HG02870 (cell line): ENCODE measurements at regions not wholly inside any gene's neighbourhood (a gene's known extent, or its start where the extent isn't known, plus 50 kb on each side); places are given as distances from the start of the nearest gene placed in this dataset.

Experiments
- ATAC-seq: cut with Tn5 transposase; IDR thresholded peaks from one replicate; pipeline ENCODE4 v1.9.1; 2021; ENCODE audit warnings: mild to moderate bottlenecking, moderate library complexity; ENCODE audit not compliant: unreplicated experiment

- ATAC-seq: no peak
Observed at GRCh38 chr5:121175986-121176385, 675.7 kb upstream of the FTMT start.

- ATAC-seq: no peak
Observed at GRCh38 chr5:121182788-121183490, 668.7 kb upstream of the FTMT start.

GRCh38 chr5:121188849-121189248, 662.8 kb upstream of the FTMT start:
- no peak for ATAC-seq

- no peak for ATAC-seq
Observed at GRCh38 chr5:121189342-121190305, 662.1 kb upstream of the FTMT start.

- no peak for ATAC-seq
Observed at GRCh38 chr5:121199216-121199999, 652.3 kb upstream of the FTMT start.

DNA sequence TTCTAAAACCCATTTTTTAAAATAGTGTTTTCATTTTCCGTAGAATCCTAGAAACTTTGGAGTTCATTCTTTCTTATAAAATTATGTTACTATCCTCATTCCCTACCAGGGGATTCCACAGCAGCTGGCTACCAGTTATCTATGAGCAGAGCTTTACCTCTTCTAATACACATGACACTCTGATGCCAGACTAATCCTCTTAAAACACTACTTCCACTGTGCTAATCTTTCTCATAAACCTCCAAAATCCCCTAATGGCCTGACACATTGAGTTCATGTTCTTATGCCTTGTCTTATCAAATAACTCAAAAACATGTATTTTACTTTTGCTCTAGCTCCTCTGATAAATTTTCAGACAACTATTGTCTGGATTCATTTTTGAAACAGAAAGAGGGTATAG, 633.6 kb upstream of the FTMT start:
- ATAC-seq: no peak

DNA sequence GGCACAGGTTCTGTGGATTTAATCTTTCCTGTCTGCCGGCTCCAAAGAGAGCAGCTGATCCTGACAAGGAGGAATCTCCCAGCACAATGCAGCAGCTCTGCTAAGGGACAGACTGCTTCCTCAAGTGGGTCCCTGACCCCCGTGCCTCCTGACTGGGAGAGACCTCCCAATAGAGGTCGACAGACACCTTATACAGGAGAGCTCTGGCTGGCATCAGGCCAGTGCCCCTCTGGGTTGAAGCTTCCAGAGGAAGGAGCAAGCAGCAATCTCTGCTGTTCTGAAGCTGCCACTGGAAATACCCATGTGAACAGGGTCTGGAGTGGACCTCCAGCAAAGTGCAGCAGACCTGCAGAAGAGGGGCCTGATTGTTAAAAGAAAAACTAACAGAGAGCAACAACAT, 630.2 kb upstream of the FTMT start:
- ATAC-seq: no peak

- ATAC-seq: no peak
Observed at GRCh38 chr5:121226765-121227164, 624.9 kb upstream of the FTMT start.

DNA sequence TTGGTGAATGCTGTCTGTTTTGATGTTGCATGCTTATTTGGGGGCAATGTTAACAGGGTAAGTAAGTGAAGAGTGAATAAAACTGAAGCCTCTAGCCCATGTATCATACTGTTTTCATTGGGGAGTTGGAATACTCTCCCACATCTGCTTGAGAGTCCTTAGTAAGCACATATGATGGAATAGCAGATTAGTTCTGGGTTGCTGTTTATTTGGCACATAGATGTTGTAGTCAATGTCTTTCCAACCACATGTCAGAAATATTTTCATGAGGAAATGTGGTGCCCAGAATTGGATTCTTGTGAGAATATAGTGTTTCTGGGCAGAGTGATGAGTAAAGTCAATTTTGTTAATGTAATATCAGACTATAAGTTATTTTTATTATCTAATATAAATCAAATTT, 611.7 kb upstream of the FTMT start:
- no peak for ATAC-seq

- ATAC-seq: no peak
Observed at GRCh38 chr5:121246971-121247370, 604.7 kb upstream of the FTMT start.

DNA sequence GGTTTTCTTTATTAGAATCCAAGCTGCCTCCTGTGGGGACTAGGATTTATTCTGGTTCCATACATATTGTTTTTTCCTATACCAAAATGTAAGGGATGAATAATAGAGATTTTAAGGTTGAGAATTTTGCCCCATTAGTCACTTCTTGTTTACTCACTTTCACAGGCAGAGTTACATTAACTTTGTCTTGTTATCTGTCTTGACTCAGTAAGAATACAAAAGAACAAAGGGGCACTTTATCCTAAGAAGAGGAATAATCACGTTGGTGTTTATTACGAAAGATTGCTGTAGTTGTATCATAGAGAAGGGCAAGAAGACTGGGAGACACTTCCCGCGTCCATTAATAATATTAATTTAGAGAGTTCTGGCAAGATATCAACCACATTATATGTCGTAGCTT, 599.7 kb upstream of the FTMT start:
- no peak for ATAC-seq

DNA sequence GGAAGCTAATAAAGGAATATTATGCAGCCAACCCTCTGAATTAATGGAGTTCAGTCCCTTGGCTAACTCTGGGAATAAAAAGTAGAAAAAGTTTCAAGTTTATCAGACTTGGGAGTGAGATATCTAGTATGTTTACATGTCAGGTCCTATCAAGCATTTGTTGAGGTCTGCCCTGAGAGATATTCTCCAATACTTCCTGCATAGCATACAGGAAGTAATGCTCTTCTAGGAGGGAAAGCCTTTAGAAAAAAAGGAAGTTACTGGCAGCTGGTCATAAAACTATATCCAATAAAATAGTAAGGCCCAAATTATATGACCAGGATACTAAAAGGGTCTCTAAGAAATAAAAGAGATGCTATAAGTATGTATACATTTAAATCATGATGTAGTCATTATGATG, 594.1 kb upstream of the FTMT start:
- no peak for ATAC-seq

DNA sequence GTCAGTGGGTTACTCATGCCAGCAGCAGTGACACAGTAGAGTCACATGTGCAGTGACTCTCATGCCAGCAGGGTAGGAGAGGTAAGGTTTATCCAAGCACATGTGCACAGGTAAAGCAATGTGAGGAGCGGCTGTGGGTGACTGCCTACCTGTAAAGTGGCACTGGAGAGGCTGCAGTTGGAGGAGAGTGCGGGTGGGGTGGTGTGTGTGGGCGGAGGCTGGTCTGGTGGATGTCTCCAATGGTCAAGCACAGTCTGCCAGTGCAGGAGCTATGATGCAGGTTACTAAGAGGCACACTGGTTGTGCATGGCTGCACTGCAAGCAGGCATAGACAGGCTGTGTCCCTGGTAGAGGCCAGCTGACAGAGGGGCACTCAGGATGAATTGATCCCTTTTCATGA, 588.2 kb upstream of the FTMT start:
- no peak for ATAC-seq

DNA sequence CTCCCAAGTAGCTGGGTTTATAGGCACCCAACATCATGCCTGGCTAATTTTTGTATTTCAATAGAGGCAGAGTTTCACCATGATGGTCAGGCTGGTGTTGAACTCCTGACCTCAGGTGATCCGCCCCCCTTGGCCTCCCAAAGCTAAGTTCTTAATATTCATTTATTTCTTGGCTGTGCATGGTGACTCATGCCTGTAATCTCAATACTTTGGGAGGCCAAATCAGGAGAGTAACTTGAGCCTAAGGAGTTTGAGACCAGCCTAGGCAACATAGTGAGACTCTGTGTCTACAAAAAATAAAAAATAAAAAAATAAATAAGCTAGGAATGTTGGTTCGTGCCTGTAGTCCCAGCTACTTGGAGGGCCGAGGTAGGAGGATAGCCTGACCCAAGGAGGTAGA, 587.1 kb upstream of the FTMT start:
- no peak for ATAC-seq

DNA sequence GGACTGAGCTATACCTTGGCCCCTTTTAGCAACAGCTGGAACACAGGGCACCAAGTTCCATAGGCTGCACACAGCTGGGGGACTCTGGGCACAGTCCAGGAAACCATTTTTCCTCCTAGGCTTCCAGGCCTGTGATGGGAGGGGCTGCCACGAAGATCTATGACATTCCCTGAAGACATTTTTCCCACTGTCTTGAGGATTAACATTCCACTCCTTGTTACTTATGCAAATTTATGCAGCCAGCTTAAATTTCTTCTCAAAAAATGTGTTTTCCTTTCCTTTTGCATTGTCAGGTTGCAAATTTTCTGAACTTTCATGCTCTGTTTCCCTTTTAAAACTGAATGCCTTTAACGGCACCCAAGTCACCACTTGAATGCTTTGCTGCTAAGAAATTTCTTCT, 580.1 kb upstream of the FTMT start:
- ATAC-seq: no peak

DNA sequence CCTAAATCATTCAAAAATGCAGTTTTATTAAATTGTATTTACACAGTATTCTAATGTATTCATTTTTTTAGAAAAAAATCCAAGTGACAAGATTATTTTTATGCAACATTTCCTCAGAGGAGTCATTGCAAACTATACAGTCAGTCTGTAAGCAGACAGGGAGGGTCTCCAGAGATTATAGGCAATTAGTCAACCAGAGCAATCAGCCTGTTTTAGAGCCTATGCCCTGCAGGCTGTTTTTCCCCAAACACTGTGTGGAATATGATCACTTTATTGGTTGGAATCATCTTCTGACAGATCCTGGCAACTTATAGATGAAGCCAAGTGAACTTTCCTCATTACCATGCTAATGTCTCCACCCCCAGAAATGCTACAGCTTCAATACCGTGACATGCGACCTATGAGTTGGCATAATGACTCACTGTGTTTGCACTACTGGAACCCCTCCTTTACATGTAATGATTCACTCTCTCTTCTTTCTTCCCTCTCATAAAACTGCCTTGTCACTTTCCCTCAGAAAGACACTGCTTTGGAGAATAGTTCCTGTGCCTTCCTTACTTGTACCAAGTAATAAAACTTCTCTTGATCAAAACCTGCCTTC, 577.7 kb upstream of the FTMT start:
- ATAC-seq: no peak

DNA sequence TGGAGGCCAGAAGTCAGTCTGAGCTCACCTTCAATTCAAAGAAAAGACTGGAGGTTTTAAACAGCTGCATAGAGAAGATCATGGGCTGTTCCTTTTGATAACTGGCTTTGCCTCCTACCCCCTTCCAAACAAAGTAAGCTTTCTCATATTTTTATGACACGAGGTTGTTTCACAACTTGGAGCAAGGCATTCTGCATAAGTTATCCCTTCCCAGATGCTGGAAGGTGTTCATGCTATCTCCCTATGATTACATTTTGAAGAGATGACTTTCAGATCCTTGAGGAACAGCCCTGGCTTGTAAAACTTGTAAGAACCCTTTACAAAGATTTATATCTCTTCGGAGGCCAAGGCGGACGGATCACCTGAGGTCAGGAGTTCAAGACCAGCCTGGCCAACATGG, 571.9 kb upstream of the FTMT start:
- no peak for ATAC-seq

DNA sequence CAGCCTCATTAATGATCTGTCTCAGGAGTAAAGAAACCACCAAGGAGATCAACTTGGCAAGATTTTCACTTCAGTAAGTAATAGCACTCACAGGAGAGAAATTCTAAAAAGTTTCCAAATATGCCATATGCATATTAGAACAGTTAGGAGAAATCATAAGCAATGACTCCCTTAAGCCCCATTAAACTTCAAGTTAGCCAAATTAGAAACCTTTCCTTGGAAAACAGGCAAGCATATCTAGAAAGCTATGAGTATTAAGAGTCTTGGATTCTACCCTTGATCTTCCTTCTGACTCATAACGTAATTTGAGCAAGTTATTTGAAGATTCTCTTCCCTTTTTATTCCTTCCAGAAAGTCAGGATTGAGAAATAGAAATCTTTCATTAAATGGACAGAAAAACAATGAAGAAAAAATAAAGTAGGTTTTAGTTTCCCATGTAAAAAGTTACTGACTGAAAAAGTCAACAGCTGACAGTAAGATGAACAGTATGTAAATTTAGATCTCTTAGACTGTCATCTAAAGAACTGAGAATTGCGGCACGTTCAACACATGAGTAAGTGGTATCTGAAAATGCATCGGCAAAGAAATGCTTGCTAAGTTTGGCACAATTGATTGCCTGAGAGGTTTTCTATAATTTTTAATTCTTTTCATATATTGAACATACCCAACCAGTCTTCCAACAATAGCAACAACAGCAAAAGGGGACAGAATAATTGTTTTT, 565.7 kb upstream of the FTMT start:
- ATAC-seq: no peak

DNA sequence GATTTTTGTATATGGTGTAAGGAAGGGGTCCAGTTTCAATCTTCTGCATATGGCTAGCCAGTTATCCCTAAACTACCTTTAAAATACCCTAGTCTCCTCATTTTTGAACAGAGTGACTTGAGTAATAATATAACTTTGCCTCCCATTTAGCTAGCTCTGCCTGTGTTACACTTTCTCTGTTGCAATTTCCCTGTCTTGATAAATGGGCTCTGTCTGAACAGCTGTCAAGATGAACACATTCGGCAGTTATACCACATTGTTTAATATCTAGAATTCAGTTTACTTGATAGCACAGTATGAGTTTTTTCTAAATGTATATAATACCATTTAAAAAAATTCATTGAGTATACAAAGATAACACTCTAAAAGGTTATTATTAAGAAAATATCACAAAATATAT, 562.9 kb upstream of the FTMT start:
- ATAC-seq: no peak

GRCh38 chr5:121292664-121293063, 559.0 kb upstream of the FTMT start:
- ATAC-seq: no peak
